Transverse colon (tissue), 4 donors: ENCODE measurements at regions not wholly inside any gene's neighbourhood (a gene's known extent, or its start where the extent isn't known, plus 50 kb on each side); places are given as distances from the start of the nearest gene placed in this dataset.

Experiments used
- DNase-seq: peaks from one replicate; pipeline ENCODE4 v3.0.0-alpha.2; 2019
- H3K27ac ChIP-seq, 4 donors: fragments of 200-600 bp; sonication (generic); 2 replicates each; pipeline ENCODE4 v1.5.1; 2016 to 2018; ENCODE audit warnings: inconsistent platforms in 4 of 4
- H3K27me3 ChIP-seq: fragments of 200-600 bp; sonication (generic); 2 replicates; pipeline ENCODE4 v1.5.1; 2017; ENCODE audit warnings: inconsistent platforms
- H3K36me3 ChIP-seq, 4 donors: fragments of 200-600 bp; sonication (generic); 2 replicates each; pipeline ENCODE4 v1.5.1; 2017 to 2019; ENCODE audit warnings: inconsistent platforms in 4 of 4
- H3K4me1 ChIP-seq, 4 donors: fragments of 200-600 bp; sonication (generic); 2 replicates each; pipeline ENCODE4 v1.5.1; 2017 to 2020; ENCODE audit warnings: inconsistent platforms in 4 of 4
- H3K4me3 ChIP-seq, 4 donors: fragments of 200-600 bp; sonication (generic); 1 replicate in 1 of 4; 2 replicates in 3 of 4; pipeline versions ENCODE4 v1.5.1 to v1.6.1; 2017 to 2019; ENCODE audit warnings: inconsistent platforms in 4 of 4
- H3K9me3 ChIP-seq, 2 donors: fragments of 200-600 bp; sonication (generic); 2 replicates each; pipeline ENCODE4 v1.5.1; 2017 to 2019; ENCODE audit warnings: inconsistent platforms in 2 of 2
- EP300 ChIP-seq: sonication (generic); formaldehyde crosslinking; IDR thresholded peaks from one replicate; pipeline ENCODE4 v1.6.1; 2017; ENCODE audit warnings: antibody characterized with exemption, low read depth
- POLR2A ChIP-seq: fragments of 450-650 bp; IDR thresholded peaks from one replicate; pipeline ENCODE4 v1.6.1; 2016; ENCODE audit warnings: antibody characterized with exemption, mild to moderate bottlenecking, moderate library complexity
- POLR2AphosphoS5 ChIP-seq, 3 donors: sonication (generic); formaldehyde crosslinking; IDR thresholded peaks; one replicate each; pipeline ENCODE4 v1.6.1; 2016; ENCODE audit warnings: antibody characterized with exemption in 3 of 3
- WGBS, 2 donors: methylation state at CpG; one replicate each; pipeline ENCODE4 v1.1.5; 2018; ENCODE audit warnings: low coverage in 1 of 2; 5-methylcytosine and 5-hydroxymethylcytosine counted together
- in situ Hi-C, 4 donors: fragments of 200-750 bp; cut with MboI; loops; one replicate each; pipeline versions ENCODE4 v1.15.0 to v1.15.1; 2017; ENCODE audit warnings: low sequenced_read_pairs in 3 of 4, low pct_ligation_motif_present in 1 of 4, low pct_unique_long_range_greater_than_20kb in 1 of 4
- intact Hi-C: fragments of 100-400 bp; cut with DNase I; formaldehyde crosslinking; loops from one replicate; pipeline ENCODE4 v1.15.1; 2023; ENCODE audit warnings: low total_unique reads
- TF ChIP-seq, protein P1 (sequence below), 5 experiments: fragments of 200-600 bp in 3 of 5; fragments of 450-650 bp in 2 of 5; sonication (generic) in 3 of 5; IDR thresholded peaks; 1 replicate in 2 of 5; 2 replicates in 3 of 5; pipeline ENCODE4 v1.5.1; 2016 to 2017; ENCODE audit warnings: antibody characterized with exemption in 5 of 5, inconsistent platforms in 3 of 5, mild to moderate bottlenecking in 2 of 5, moderate library complexity in 1 of 5

DNA sequence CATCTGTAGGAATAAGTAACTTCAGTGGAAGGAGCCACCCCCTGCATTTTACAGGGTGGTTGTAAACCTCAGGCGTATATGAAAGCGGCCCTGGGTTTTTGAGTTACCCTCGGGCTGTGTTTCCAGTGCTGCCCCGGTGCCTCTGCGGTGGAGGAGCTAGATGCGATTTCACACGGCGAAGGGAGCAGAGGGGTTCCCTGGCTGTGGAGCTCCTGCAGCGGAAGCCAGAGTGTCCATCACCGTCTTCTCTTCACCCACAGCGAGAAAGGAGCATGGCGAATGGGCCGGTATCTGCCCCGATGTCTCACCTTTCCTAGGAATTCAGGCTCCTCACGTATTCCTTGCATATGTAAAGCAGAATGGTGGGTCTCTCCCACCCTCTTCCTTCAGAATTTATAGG is 253.6 kb downstream of the THBS2 start:
- WGBS, 2 donors = 84 to 92% methylated on average over 5 to 15 of the region's 15 CpGs
- DNase-seq = no peak
- no peak for TF ChIP-seq POLR2AphosphoS5 (IDR thresholded peaks at IDR 0.05)
- TF ChIP-seq, protein P1, sequence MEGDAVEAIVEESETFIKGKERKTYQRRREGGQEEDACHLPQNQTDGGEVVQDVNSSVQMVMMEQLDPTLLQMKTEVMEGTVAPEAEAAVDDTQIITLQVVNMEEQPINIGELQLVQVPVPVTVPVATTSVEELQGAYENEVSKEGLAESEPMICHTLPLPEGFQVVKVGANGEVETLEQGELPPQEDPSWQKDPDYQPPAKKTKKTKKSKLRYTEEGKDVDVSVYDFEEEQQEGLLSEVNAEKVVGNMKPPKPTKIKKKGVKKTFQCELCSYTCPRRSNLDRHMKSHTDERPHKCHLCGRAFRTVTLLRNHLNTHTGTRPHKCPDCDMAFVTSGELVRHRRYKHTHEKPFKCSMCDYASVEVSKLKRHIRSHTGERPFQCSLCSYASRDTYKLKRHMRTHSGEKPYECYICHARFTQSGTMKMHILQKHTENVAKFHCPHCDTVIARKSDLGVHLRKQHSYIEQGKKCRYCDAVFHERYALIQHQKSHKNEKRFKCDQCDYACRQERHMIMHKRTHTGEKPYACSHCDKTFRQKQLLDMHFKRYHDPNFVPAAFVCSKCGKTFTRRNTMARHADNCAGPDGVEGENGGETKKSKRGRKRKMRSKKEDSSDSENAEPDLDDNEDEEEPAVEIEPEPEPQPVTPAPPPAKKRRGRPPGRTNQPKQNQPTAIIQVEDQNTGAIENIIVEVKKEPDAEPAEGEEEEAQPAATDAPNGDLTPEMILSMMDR (IDR thresholded peaks at IDR 0.05) = no peak
- TF ChIP-seq POLR2A = no peak
- no peak for TF ChIP-seq EP300
- Histone ChIP-seq H3K9me3 (no peaks in the 10 kb centered on the region), H3K27me3 (no peaks in the 10 kb centered on the region), H3K4me1 (no peaks in the 10 kb centered on the region), H3K4me3 (no peak overlapping the region), H3K36me3 (no peaks in the 10 kb centered on the region), H3K27ac (no peak overlapping the region)
- in situ Hi-C loops (no loop called here), intact Hi-C loops (no loop called here)

DNA sequence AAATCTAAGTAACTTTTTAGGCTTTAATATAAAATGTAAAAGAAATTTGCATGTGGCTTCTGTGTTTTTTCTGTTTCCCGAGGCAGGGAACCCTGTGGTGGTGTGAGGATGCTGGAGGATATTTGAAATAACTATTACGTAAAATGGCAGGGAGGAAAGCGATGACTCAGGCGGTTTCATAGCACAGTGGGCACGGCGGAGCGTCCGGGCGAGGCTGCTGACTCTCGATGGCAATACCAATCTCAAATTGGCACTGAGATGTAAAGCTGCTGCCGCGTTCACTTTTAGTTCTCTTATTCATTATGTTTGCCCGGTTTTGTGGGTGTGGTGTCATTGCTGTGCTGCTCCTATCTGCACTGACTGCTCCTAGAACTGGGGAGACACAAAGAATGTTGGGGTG is 254.3 kb downstream of the THBS2 start:
- TF ChIP-seq POLR2A (no peak), POLR2AphosphoS5 (IDR thresholded peaks at IDR 0.05) (no peak), EP300 (no peak)
- TF ChIP-seq, protein P1 (IDR thresholded peaks at IDR 0.05) = no peak

DNA sequence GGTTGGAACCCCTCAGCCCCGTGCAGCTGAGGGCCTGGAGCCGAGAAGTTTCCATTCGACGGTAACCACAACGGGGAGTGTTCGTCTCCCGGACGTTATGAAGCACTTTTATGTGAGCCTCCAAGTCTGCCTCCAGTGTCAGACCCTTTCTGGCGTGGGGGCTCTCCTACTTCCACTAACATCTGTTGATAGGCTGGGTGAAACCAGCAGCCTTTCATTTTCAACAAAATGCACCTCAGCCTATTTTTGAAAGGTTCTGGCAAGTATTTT is 257.4 kb downstream of the THBS2 start:
- in situ Hi-C loops = no loop called here
- Histone ChIP-seq H3K4me1 (no peaks in the 10 kb centered on the region), H3K4me3 (no peak overlapping the region), H3K27ac (no peak overlapping the region), H3K36me3 (no peaks in the 10 kb centered on the region), H3K27me3 (no peaks in the 10 kb centered on the region), H3K9me3 (no peaks in the 10 kb centered on the region)
- TF ChIP-seq POLR2A (no peak), EP300 (no peak), POLR2AphosphoS5 (IDR thresholded peaks at IDR 0.05) (no peak)
- TF ChIP-seq, protein P1 (IDR thresholded peaks at IDR 0.05) = no peak
- WGBS, 2 donors = 90% methylated on average over 9 of the region's 9 CpGs; no CpG with 5 or more reads in 1 of the 2 donors
- no peak for DNase-seq
- intact Hi-C loops = no loop called here

More for the DNA sequence above, 254.3 kb downstream of the THBS2 start:
- DNase-seq = peak; percentile 19
- Histone ChIP-seq H3K4me1 (no peaks in the 10 kb centered on the region), H3K4me3 (no peak overlapping the region), H3K27me3 (no peaks in the 10 kb centered on the region), H3K9me3 (no peaks in the 10 kb centered on the region), H3K27ac (no peak overlapping the region), H3K36me3 (no peaks in the 10 kb centered on the region)
- intact Hi-C loops = no loop called here
- WGBS, 2 donors = 62 to 63% methylated on average over 10 to 13 of the region's 13 CpGs
- in situ Hi-C loops = no loop called here

DNA sequence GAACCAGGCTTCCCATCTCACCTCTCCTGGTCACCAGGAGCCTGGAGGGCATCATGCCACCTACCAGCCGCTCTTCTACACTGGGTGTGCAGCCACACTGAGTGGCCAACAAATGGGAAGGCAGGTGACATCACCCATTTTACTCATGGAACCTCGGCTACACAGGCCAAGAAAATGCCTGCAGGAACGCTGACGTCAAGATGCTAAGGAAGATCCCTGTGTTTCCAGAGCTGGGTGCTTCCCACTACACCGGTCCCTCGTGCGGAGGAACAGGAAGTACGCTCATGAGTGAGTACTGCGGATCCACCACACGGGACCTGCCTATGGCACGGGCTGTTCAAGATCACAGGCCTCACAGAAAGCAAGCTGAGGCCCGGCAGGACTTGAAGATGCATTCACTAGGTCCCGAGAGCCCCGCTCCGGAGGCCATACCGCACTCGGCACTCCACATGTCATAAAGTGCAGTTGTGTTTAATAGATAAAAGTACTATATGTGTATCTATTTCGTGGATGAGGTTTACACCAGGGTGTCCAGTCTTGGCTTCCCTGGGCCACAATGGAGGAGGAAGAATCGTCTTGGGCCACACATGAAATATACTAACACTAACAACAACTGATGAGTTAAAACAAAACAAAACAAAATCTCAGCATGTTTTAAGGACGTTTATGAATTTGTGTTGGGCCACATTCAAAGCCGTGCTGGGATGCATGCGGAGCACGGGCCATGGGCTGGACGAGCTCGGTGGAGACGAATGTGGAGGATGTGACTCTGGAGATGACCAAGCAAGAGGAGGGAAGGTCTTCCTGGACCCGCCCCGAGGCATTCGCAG is 257.9 kb downstream of the THBS2 start:
- no peak for TF ChIP-seq POLR2AphosphoS5 (IDR thresholded peaks at IDR 0.05)
- TF ChIP-seq POLR2A = no peak
- TF ChIP-seq, protein P1 (IDR thresholded peaks at IDR 0.05) = no peak
- TF ChIP-seq EP300 = no peak
- H3K4me1 ChIP-seq = no peaks in the 10 kb centered on the region
- no peak overlapping the region for H3K27ac ChIP-seq
- no peaks in the 10 kb centered on the region for H3K27me3 ChIP-seq
- H3K9me3 ChIP-seq = no peaks in the 10 kb centered on the region
- DNase-seq = no peak
- H3K36me3 ChIP-seq = no peaks in the 10 kb centered on the region
- no peak overlapping the region for H3K4me3 ChIP-seq
- WGBS, 2 donors = 75 to 84% methylated on average over 5 to 29 of the region's 29 CpGs
- intact Hi-C loops = no loop called here
- in situ Hi-C loops = no loop called here
